SIG-M5 (cell line): ENCODE measurements at regions not wholly inside any gene's neighbourhood (a gene's known extent, or its start where the extent isn't known, plus 50 kb on each side); places are given as distances from the start of the nearest gene placed in this dataset.

ENCODE experiments used
- DNase-seq: peaks from one replicate; lab custom pipeline; 2025; lab: John Stamatoyannopoulos, UW

DNA sequence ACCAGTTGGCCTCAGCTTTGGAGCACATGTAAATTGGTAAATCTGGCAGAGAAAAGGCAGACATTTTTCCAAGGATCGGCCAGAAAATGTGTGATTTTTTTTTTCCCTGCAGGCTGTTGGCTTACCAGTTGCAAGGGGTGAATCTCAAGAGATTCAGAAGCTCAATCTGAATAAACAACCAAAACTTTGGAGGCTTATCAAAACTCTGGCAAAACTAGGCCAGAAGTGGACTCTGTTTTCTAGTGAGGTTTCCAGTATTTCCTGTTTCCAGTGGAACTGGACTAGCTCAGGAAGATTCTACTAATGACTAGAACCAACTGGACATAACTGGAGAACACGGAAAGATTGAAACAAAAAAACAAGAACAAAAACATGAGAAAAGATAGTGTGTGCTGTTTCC lies 191.3 kb downstream of the SMIM20 start:
- no peak for DNase-seq

- DNase-seq = no peak
These were observed 192.0 kb downstream of the SMIM20 start for GRCh38 chr4:26105815-26106699.

GRCh38 chr4:26106776-26107175 lies 192.8 kb downstream of the SMIM20 start:
- DNase-seq = no peak

GRCh38 chr4:26108054-26108453 lies 194.0 kb downstream of the SMIM20 start:
- no peak for DNase-seq

GRCh38 chr4:26110493-26110892 lies 196.5 kb downstream of the SMIM20 start:
- no peak for DNase-seq

DNA sequence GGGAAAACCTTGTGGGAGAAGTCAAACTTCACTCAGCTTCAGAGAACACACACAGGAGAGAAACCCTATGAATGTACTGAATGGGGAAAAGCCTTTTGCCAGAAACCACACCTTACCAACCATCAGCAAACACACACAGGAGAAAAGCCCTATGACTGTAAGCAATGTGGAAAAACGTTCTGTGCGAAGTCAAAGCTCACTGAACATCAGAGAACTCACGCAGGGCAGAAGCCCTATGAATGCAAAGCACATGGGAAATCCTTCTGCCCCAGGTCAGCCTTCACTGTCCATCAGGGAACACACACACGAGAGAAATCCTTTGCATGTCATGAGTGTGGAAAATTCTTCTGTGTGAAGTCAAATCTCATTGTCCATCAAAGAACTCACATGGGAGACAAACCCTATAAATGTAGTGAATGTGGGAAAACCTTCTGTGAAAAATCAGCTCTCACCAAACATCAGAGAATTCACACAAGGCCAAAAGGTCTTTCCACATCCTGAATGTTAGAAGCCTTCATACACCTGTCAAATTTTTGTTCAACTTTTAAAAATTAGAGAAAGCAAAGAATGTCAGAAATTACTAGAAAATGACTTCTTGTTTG lies 199.4 kb downstream of the SMIM20 start:
- DNase-seq = no peak

GRCh38 chr4:26116057-26116456 lies 202.0 kb downstream of the SMIM20 start:
- no peak for DNase-seq

DNA sequence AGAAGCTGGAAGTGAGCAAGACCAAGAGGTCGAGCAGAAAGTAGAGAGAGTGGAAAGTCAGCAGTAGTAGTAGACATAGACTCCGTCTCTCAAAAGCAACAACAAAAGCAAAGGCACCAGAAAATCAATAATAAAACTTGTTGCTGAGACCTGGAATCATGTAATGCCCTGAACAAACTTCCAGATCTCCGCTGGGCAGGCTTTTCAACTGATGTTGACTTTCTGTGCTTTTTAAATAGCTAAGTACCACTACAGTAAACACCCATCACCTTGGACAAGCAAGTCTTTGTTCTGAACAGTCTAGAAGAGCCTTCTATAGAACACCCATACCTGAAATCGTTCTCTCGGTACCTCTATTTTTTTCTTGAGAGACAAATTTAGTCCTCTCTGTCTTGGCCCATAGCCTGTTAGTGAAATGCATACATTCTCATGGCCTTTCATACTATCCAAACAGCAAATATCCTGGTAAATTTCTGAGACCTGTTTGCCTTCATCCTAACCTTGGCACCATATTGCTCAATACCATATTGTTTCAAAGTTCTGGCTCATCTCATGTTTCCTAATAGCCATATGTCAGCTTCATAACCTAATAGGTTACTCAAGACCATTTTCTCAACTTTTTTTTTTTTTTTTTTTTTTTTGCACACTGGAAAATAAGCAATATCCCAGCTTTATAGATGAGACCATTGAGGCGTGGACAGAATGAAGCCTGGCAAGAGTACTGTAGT lies 200.6 kb upstream of the RBPJ start:
- DNase-seq = no peak

DNA sequence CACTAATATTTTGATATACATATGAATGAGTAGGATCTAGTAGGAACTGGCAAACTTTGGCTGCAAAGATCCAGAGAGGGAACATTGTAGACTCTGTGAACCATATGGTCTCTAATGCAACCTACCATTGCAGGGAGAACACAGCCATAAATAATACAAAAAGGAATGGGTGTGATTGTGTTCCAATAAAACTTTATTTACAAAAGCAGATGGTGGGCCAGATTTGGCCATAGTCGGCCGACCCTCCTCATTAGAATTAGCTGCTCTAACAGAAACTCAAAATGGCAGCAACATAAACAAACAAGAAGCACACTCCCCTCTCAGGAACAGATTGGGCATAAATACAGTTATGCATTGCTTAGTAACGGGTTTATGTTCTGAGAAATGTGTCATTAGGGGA lies 198.1 kb upstream of the RBPJ start:
- DNase-seq = no peak

DNA sequence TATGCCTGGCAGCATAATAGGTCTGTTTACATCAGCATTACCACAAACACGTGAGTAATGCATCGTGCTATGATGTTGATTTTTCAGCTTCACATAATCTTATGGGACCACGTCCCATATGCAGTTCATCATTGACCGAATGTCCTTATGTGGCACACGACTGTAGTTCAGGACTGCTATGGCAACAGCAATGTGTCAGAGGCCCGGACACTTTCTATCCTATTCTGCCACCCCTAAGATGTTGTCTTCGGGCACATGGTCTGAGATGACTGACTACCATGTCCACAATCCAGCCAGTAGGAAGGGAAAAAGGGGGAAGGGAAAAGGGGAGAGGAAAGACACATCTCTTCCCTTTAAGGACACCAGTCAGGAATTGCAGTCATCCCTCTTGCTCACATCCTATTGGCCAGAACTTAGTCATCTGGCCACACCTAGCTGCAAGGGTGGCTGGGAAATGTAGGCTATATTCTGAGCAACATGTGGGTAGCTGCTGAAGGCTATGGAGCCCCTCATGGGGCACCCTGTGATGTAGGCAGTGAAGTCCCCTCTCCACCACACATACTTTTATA lies 196.0 kb upstream of the RBPJ start:
- DNase-seq = no peak

DNA sequence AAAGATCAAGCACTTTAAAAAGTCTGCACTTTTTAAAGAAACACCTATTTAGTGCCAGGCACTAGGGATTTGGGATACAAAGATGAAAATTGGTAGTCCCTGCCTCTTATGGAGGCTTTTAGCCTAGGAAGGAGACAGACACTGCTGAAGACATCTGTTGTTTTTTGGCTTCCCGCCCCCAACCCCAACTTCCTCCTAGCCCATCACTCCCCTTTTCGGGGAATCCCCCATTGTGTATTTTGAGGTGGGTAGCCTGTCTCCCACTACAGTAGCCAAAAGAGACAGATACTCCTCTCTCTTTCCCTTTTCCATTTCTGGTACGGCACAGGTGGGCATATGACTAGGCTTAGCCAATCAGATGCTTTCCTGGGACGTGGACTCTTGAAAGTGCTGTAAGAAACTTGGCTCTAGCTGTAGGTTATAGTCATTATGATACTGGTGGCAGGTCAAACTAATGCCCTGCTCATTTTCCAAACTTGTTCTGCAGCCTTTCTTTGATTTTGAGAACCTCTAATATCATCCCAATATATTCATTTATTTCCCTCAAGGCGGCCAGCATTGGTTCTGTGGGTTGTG lies 194.6 kb upstream of the RBPJ start:
- no peak for DNase-seq

- no peak for DNase-seq
These were observed 193.8 kb upstream of the RBPJ start for GRCh38 chr4:26126994-26127393.

DNA sequence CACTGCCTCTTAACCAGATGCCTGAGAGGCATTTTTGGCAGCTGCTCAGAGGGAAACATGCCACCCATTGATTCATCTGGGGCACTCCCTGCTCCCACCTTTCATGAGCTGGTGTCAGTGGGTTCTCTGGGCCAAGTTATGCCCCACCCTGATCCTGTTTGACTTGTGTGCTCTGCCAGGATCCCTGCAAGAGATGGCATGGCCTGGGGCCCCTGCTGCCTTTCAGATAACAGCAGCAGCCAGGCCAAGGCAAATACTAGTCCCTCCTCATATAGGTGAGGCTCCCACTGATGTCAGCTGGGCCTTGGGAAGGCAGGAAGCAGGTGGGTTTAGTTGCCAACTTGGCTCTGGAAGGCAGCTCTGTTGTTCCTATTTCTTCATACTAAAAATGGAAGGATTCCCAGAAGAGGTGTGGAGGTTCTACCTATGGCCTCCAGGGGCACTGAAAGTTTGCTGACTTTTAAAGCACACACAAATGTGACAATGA lies 192.9 kb upstream of the RBPJ start:
- DNase-seq = no peak

GRCh38 chr4:26130173-26130572 lies 190.6 kb upstream of the RBPJ start:
- no peak for DNase-seq

DNA sequence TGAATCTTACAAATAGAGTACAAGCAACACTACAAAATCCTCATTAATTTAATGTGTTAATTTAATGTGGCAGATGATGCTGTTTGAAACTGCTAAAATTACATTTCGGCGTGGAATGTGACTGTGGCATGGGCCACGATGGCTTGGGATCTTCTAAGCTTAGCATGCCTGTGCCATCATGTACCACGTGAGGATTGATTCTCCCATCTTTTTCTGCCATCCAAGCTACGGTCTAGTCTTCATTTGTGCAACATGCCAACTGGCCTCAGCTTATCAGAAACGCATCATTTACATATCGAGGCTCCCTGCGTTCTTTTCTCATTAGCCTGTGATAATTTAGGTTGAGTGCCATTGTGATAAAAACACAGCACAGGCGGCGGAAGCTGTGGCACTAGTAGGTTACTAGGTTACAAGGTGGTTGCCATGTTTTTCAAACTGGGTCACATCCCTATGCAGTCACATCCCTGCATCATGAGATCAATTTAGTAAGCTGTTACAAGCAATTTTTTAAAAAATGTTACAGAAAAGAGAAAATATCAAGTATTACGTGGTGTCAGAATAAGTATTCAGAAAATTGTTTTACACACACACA lies 189.9 kb upstream of the RBPJ start:
- no peak for DNase-seq

- DNase-seq = no peak
These were observed 189.1 kb upstream of the RBPJ start for GRCh38 chr4:26131711-26132110.

DNA sequence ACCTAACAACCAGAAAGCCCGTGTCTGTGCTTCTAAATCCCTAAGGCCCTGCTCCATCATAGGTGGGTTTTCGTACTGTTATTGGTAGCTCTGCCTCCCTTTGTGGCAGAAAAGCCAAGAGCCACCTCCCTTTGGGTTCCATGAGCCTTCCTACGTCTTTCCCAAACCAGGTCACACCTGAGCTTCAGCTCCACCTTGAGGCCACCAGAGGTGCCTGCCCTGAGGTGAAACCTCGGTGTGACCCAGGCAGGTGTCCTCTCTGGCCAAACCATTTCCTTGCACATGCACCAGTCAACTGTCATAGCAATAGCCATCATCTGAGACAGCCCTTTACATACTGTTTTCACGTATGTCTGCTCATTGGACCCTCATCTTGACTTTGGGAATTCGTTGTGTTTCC lies 188.0 kb upstream of the RBPJ start:
- no peak for DNase-seq

- no peak for DNase-seq
These were observed 187.0 kb upstream of the RBPJ start for GRCh38 chr4:26133840-26134239.

DNA sequence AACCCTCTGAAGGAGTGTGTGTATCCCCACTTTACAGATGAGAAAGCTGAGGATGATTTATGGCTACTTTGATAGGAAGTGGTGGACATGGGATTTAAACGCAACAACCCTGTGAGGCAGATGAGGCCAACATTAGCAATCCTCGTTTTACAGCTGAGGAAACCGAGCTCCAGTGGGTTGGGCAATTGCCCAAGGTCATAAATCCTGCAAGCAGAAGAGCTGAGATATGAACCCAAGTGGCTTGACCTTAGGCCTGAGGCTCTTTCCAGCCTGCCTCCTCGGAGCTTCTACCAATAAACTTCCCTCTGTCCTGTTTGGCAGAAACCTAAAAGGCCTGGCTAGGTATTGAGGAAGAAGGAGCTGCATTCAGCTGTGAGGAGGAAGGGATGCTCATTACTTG lies 185.5 kb upstream of the RBPJ start:
- no peak for DNase-seq

GRCh38 chr4:26136615-26137014 lies 184.2 kb upstream of the RBPJ start:
- DNase-seq = no peak

GRCh38 chr4:26137288-26137687 lies 183.5 kb upstream of the RBPJ start:
- no peak for DNase-seq
